Adrenal gland (tissue), 9 donors: ENCODE measurements at regions not wholly inside any gene's neighbourhood (a gene's known extent, or its start where the extent isn't known, plus 50 kb on each side); places are given as distances from the start of the nearest gene placed in this dataset.
"Not testable (repeated sequence)": the region's sequence is repeated elsewhere in the genome, so short reads cannot be mapped to it uniquely, and the experiment has no call there.

Experiments
- DNase-seq, 7 donors: peaks; one replicate each; pipeline ENCODE4 v3.0.0-alpha.2; 2019 to 2020
- H3K27ac ChIP-seq, 5 donors: fragments of 200-600 bp; sonication (generic) in 4 of 5; 1 replicate in 3 of 5; 2 replicates in 2 of 5; pipeline versions ENCODE4 v1.5.1 to v1.8.0; 2016 to 2020; ENCODE audit warnings: mild to moderate bottlenecking in 1 of 5
- H3K27me3 ChIP-seq: fragments of 200-600 bp; 2 replicates; pipeline ENCODE4 v1.8.0; 2021
- H3K36me3 ChIP-seq, 2 donors: fragments of 200-600 bp; replicated peaks in 1 of 2; 1 replicate in 1 of 2; 2 replicates in 1 of 2; pipeline versions ENCODE4 v1.5.1 to v1.8.0; 2018 to 2022
- H3K4me1 ChIP-seq, 2 donors: fragments of 200-600 bp; replicated peaks in 1 of 2; 1 replicate in 1 of 2; 2 replicates in 1 of 2; pipeline versions ENCODE4 v1.5.1 to v1.8.0; 2018 to 2021
- H3K4me3 ChIP-seq, 4 donors: fragments of 200-600 bp; sonication (generic) in 3 of 4; one replicate each; pipeline ENCODE4 v1.5.1; 2016 to 2018
- H3K9me3 ChIP-seq, 3 donors: fragments of 200-600 bp; sonication (generic) in 1 of 3; replicated peaks in 1 of 3; 1 replicate in 2 of 3; 2 replicates in 1 of 3; pipeline versions ENCODE4 v1.5.1 to v1.8.0; 2016 to 2021
- CTCF ChIP-seq, 6 experiments: fragments of 450-650 bp in 4 of 6; fragments of 200-600 bp in 2 of 6; sonication (generic) in 1 of 6; IDR thresholded peaks; 1 replicate in 5 of 6; 2 replicates in 1 of 6; pipeline versions ENCODE4 v1.5.1 to v1.8.0; 2016 to 2021; ENCODE audit warnings: antibody characterized with exemption in 6 of 6, mild to moderate bottlenecking in 2 of 6, moderate library complexity in 1 of 6
- POLR2A ChIP-seq, 2 donors: fragments of 450-650 bp; IDR thresholded peaks; one replicate each; pipeline ENCODE4 v1.6.1; 2017; ENCODE audit warnings: antibody characterized with exemption in 2 of 2, mild to moderate bottlenecking in 2 of 2, moderate library complexity in 1 of 2
- WGBS, 4 donors: extraction: QIAGEN DNeasy Blood & Tissue Kit in 2 of 4; methylation state at CpG; one replicate each; pipeline versions ENCODE4 v1.1.5 to v1.1.7; 2013 to 2017; 5-methylcytosine and 5-hydroxymethylcytosine counted together
- intact Hi-C, 2 donors: fragments of 100-400 bp; cut with DNase I; formaldehyde crosslinking; loops; one replicate each; pipeline versions ENCODE4 v1.14.1 to v1.15.0; 2022 to 2023
- donor health status: healthy with polysubstance abuse.
- donor health status: Bipolar disorder and iron deficiency.
- donor health status: DM: yes; HTN: yes; CAD: no.
- donor health status: DM: no; HTN: no; CAD: no.
- donor health status: DM: no; HTN: no; CAD: no.

GRCh38 chr2:107136733-107137132, 250.8 kb upstream of the ST6GAL2 start:
- H3K9me3 ChIP-seq = no peaks in the 10 kb centered on the region
- no peak overlapping the region for H3K4me3 ChIP-seq
- no peak for TF ChIP-seq CTCF (IDR thresholded peaks at IDR 0.05)
- no peak for TF ChIP-seq POLR2A (IDR thresholded peaks at IDR 0.05)
- intact Hi-C loops = no loop called here
- no peak overlapping the region for H3K27ac ChIP-seq
- H3K27me3 ChIP-seq = no peaks in the 10 kb centered on the region
- H3K36me3 ChIP-seq = no peaks in the 10 kb centered on the region
- no peak for DNase-seq
- H3K4me1 ChIP-seq = no peaks in the 10 kb centered on the region

- Histone ChIP-seq H3K27me3 (no peaks in the 10 kb centered on the region), H3K4me3 (no peak overlapping the region), H3K4me1 (no peaks in the 10 kb centered on the region), H3K9me3 (no peaks in the 10 kb centered on the region), H3K36me3 (no peaks in the 10 kb centered on the region), H3K27ac (no peak overlapping the region)
- intact Hi-C loops = no loop called here
- no peak for TF ChIP-seq CTCF (IDR thresholded peaks at IDR 0.05)
- TF ChIP-seq POLR2A (IDR thresholded peaks at IDR 0.05) = no peak
- 60 to 76% (median 75%) methylated on average over 2 of the region's 2 CpGs for WGBS, 4 donors
- no peak for DNase-seq
Observed at GRCh38 chr2:107137706-107138105, 251.7 kb upstream of the ST6GAL2 start.

- Histone ChIP-seq H3K27me3 (no peaks in the 10 kb centered on the region), H3K9me3 (no peaks in the 10 kb centered on the region), H3K36me3 (no peaks in the 10 kb centered on the region), H3K27ac (no peak overlapping the region), H3K4me1 (no peaks in the 10 kb centered on the region), H3K4me3 (no peak overlapping the region)
- DNase-seq = no peak
- intact Hi-C loops = no loop called here
- 88 to 95% (median 91%) methylated on average over 2 of the region's 2 CpGs for WGBS, 4 donors
- TF ChIP-seq CTCF (IDR thresholded peaks at IDR 0.05) (no peak), POLR2A (IDR thresholded peaks at IDR 0.05) (no peak)
Observed at GRCh38 chr2:107146181-107146580, 260.2 kb upstream of the ST6GAL2 start.

GRCh38 chr2:107146645-107147044, 260.7 kb upstream of the ST6GAL2 start:
- H3K4me3 ChIP-seq, intact Hi-C loops, H3K36me3 ChIP-seq, DNase-seq, H3K4me1 ChIP-seq, H3K27me3 ChIP-seq, H3K9me3 ChIP-seq, H3K27ac ChIP-seq: not testable (repeated sequence)
- WGBS, 4 donors = 87 to 91% (median 90%) methylated on average over 5 of the region's 5 CpGs

- DNase-seq = no peak
- 78 to 91% (median 81%) methylated on average over 3 of the region's 3 CpGs for WGBS, 4 donors
- Histone ChIP-seq H3K36me3 (no peaks in the 10 kb centered on the region), H3K9me3 (no peaks in the 10 kb centered on the region), H3K4me3 (no peak overlapping the region), H3K27ac (no peak overlapping the region), H3K4me1 (no peaks in the 10 kb centered on the region), H3K27me3 (no peaks in the 10 kb centered on the region)
- intact Hi-C loops = no loop called here
- TF ChIP-seq CTCF (IDR thresholded peaks at IDR 0.05) (no peak), POLR2A (IDR thresholded peaks at IDR 0.05) (no peak)
Observed at GRCh38 chr2:107148055-107148454, 262.1 kb upstream of the ST6GAL2 start.
